ENCODE measurements at regions not wholly inside any gene's neighbourhood (a gene's known extent, or its start where the extent isn't known, plus 50 kb on each side); places are given as distances from the start of the nearest gene placed in this dataset.

DNA sequence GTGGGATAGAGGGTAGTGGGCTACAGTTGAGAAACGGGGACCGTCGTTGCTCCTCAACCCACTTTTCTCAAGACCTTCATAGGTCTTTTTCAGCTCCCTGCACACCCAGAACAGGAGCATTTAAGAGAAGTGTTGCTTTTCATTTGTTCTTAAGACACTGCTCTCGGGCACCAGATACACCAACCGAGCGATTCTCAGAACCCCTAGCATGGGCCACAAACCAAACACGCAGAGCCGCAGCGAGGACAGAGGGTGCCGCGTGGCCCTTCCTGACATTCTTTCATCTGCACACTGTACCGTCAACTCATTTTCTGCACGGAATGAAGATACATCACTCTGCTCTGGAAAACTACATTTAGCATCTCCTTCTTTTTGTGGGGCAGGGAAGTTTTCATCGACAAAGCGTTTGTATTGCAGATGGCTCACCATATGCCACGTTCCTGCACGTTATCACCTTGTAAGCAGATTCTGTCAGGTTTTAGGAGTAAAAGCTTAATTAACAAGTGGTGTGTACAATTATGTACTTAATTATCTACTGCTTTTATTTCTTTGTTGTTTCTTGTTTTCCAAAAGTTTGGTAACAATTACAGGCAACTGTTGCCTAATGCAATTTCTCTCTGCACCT lies 70.4 kb upstream of the MLN start:
- DNase-seq (ENCODE audit: low read depth, low spot score): no peak
- H3K27ac ChIP-seq: no peak overlapping the region

DNA sequence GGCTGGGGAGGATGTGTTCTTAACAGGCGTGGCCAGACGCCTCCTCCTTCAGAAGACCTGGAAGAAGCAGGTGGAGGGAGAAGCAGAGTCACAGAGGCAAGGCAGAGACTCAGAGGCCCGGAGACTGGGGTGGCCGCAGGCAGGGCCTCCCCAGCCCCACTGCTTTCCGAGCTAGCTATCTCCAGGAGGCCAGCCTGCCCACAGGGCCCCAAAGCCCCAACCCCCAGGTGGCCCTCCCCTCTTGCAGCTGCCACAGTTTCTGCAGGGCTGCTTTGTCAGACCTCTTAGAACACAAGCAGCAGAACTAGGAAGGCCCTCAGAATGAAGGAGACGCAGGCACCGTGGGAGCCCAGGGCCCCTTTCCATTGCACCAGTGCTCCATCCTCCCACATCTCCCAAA lies 69.0 kb upstream of the MLN start:
- DNase-seq (ENCODE audit: low read depth, low spot score): no peak

DNA sequence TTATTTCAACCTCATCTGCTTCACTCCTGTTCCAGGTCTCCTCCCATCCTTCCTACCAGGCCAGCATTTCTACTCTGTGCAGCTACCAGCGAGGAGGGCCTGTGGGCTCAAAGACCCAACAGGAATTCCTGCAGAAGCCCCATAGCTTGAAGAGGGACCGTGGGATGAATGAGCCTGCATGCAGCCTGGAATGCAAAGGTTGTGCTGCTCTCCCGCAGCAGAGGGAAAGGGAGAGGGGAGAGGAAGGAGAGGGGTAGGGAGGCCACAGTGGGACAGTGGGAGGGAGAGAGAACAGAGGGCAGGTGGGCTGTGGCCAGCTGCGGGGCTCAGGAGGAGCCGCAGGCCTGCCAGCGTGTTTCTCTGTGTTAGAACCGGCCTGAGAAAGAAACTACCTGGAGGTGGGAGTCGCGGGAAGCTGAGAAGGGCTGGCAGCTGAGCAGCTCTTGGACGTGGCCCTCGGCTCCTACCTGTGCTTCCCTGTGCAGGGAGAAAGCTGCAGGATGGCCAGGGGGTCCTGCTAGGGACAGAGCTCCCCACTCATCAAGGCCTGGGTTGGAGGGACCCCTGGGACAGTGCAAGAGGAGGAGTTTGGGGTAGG lies 66.1 kb upstream of the MLN start:
- H3K27ac ChIP-seq: no peak overlapping the region
- DNase-seq (ENCODE audit: low read depth, low spot score): no peak

More for the DNA sequence above, 69.0 kb upstream of the MLN start:
- H3K27ac ChIP-seq: no peak overlapping the region

DNA sequence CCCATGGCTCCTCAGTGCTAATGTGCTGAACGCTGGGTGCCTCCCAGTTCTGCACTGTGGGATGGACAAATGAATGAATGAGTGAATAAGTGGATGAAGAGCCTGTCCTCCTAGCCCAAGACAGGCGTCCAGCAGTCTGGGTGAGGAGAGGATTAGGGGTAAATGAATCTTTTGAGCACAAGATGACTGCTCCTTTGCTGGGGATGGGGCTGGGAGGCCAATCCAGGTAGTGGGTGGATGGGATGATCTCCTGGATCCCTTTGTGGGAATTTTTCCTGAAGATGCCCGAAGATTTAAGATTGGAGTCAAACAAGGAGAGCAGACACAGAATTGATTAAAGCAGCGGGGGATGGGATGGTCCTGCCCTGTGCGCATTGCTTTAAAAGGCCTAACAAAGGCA lies 65.3 kb upstream of the MLN start:
- H3K27ac ChIP-seq: no peak overlapping the region
- DNase-seq (ENCODE audit: low read depth, low spot score): no peak

DNA sequence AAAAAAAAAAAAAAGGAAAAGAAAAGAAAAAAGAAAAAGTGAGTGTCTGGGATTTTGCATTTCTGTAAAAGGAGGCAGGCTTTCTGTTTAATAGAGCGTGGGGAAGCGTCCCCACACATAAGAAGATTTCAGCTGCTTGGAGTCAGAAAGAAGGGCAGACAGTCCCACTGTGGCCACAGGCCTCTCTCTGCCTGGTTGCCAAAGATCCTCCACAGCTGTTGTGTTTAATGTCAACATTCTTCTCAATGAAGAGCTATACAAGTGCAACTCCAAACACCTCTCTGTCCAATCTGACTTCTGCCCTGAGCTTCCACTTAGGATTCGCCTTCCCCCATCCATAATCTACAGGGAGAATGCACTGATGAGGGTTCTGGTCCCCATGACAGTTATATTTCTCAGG lies 64.3 kb upstream of the MLN start:
- DNase-seq (ENCODE audit: low read depth, low spot score): no peak
- no peak overlapping the region for H3K27ac ChIP-seq

GRCh38 chr6:33865478-33866077 lies 61.8 kb upstream of the MLN start:
- H3K27ac ChIP-seq: no peak overlapping the region
- no peak for DNase-seq (ENCODE audit: low read depth, low spot score)

- DNase-seq (ENCODE audit: low read depth, low spot score): no peak
- no peak overlapping the region for H3K27ac ChIP-seq
Measured at GRCh38 chr6:33863723-33864440, 60.1 kb upstream of the MLN start.

DNA sequence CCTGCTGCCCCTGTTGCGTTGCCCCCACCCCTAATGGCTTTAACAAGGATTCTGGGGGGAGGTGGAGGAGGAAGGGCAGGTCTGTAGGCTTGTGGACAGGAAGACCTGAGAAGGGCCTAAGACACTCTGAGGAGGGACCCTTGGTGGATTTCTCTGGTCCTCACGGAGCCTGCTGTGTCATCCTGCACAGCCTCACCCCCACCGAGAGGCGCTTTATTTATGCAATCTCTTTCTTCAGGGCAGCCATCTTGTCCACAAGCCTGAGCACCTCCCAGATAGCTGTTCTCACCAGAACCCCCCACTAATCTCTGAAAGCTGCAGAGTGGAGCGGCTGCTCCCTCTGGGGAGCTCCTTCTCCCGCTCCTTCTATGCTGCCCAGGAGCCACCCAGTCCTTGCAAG lies 59.3 kb upstream of the MLN start:
- no peak overlapping the region for H3K27ac ChIP-seq
- no peak for DNase-seq (ENCODE audit: low read depth, low spot score)

DNA sequence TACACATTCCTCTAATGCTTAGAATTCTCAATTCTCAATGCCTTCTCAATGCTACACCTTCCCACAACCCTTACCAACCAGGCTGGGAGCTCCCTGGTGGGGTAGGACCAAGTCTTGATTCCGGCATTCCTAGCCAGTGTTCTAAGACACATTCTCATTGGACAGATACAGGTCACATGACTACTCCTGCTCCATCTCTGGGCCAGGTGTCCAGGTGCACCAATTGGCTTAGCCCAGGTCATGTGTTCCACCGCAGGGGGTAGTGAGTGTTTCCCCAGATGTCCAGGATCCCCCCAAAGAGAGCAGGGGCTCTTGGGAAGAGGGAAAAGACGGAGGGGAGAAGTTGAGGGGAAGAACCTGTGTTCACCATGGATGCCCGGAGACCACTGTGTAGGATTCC lies 58.7 kb upstream of the MLN start:
- no peak for DNase-seq (ENCODE audit: low read depth, low spot score)

GRCh38 chr6:33861722-33862121 lies 57.9 kb upstream of the MLN start:
- DNase-seq (ENCODE audit: low read depth, low spot score): no peak
- no peak overlapping the region for H3K27ac ChIP-seq

More for the DNA sequence above, 58.7 kb upstream of the MLN start:
- H3K27ac ChIP-seq: no peak overlapping the region

- H3K27ac ChIP-seq: no peak overlapping the region
- DNase-seq (ENCODE audit: low read depth, low spot score): peak; percentile 18
Measured at GRCh38 chr6:33860706-33861474, 57.1 kb upstream of the MLN start.

DNA sequence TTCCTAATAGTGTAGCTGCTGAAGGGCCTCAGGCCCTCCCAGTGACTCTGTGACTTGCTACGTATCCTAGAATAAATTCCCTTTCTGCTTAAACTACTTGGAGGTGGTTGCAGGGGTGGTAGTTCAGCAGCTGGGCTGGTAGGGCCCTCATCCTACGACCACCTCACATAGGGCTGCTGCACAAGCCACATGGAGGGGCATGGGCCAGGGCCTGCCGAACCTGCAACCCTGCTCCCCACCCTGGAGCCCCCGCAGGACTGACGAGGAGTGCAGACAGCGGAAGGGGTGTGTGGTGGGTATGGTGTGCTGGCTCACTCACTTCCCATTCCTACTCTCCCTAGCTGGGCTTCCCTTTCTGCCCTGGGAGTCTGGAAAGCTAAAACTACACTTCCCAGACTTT lies 56.2 kb upstream of the MLN start:
- no peak overlapping the region for H3K27ac ChIP-seq
- DNase-seq (ENCODE audit: low read depth, low spot score): no peak

GRCh38 chr6:33858804-33859505 lies 55.2 kb upstream of the MLN start:
- H3K27ac ChIP-seq: no peak overlapping the region
- no peak for DNase-seq (ENCODE audit: low read depth, low spot score)

DNA sequence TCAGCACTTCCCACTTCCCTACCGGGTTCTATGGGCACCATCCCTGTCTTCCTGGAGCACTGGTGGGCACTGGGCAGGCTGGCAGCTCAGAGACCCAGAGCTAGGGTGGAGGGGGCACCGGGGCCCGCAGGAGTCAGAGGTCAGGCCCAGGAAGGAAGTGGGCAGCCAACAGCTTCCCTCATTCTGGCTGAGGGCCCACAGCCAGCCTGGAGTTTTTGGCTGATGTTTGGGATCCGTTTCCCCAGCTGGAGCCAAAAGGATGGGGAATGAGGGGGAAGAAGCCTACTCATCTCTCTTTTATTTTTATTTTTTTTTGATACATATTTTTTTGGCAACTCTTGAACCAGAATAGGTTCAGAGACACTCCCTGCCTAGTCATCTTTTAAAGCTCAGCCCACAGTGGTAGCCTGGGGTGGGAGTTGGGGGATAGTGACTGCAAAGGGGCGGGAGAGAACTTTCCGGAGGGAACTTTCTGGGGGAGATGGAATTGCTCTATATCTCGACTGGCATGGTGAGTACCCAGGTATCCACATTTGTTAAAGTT lies 54.2 kb upstream of the MLN start:
- H3K27ac ChIP-seq: no peak overlapping the region
- no peak for DNase-seq (ENCODE audit: low read depth, low spot score)

- no peak for DNase-seq (ENCODE audit: low read depth, low spot score)
- no peak overlapping the region for H3K27ac ChIP-seq
Measured at GRCh38 chr6:33857093-33857931, 53.5 kb upstream of the MLN start.

DNA sequence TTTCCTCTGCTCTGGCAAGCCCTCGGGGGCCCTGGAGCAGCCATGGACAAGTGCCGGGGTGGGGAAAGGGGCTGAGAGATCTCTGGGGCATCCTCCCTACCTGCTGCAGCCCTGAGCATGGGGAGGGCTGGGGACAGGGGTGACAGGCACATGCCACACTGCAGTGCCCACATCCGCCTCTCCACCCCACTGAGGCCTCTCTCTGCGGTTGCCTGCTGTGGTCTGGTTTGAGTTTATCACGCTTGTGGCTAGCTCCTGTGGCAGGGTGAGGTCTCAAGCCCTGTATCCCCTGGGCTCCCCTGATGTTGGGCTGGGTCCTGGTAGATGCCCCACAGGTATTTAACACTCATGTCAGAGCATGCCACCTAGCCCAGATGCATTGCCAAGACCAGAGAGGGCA lies 52.9 kb upstream of the MLN start:
- DNase-seq (ENCODE audit: low read depth, low spot score): no peak
- no peak overlapping the region for H3K27ac ChIP-seq

- no peak overlapping the region for H3K27ac ChIP-seq
Measured at GRCh38 chr6:33856031-33856590, 52.3 kb upstream of the MLN start.

DNA sequence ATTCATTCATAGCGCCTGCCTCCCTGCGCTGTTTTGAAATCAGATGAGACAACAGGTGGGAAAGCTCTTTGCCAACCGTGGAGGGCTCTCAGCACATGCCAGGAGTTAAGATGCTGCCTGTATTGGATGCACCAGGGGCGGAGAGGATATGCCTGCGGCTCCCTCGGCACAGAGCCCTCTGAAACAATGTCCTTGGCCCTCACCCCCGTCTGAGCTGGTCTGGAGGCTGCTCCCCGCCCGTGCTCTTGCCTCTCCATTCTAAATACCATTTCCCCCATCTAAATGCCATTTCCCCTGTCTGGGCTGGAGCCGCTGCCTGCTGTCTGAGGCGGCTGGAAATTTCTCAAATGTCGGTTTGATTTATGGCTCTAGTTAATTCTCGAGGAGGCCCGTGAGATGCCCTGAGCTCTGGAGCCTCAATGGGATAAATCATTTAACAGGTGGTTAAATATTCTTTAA lies 50.8 kb upstream of the MLN start:
- DNase-seq (ENCODE audit: low read depth, low spot score): no peak
- no peak overlapping the region for H3K27ac ChIP-seq

More at GRCh38 chr6:33856031-33856590, 52.3 kb upstream of the MLN start:
- no peak for DNase-seq (ENCODE audit: low read depth, low spot score)

All from epithelial cell of prostate (primary cell).